ENCODE measurements at regions not wholly inside any gene's neighbourhood (a gene's known extent, or its start where the extent isn't known, plus 50 kb on each side); places are given as distances from the start of the nearest gene placed in this dataset.

DNA sequence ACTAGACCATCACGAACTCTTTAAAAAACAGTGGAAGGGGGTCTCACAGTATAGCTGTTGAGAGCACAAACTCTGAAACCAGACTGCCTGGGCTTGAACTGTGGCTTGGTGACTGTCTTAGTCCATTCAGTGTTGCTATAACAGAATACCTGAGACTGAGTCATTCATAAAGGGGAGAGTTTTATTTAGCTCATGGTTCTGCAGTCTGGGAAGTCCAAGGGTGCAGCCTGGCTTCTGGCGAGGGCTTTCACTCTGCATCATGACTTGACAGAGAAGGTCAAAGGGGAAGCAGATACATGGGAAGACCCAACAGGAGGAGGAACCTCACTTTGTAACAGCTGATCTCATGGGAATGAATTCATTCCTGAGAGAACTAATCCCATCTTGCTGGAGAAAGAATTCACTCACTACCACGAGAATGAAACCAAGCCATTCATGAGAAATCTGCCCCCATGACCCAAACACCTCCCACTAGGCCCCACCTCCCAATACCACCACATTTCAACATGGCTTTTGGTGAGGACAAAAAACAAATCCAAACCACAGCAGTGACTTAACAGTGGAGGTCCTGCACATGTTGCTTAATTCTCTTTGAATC, 116.7 kb upstream of the STOX2 start:
- Histone ChIP-seq H3K9me1 (ENCODE audit: control insufficient read depth, extremely low read depth, insufficient read depth, low read length) (no peaks in the 10 kb centered on the region), H2AFZ (ENCODE audit: control insufficient read depth, low read length) (no peak overlapping the region), H3K27me3 (ENCODE audit: control insufficient read depth, extremely low read depth, insufficient read depth, low read length) (no peaks in the 10 kb centered on the region), H3K9ac (ENCODE audit: control insufficient read depth, extremely low read depth, insufficient read depth, low read length) (no peak overlapping the region), H3K4me2 (ENCODE audit: control insufficient read depth, extremely low read depth, insufficient read depth, low read depth, low read length) (no peak overlapping the region), H3K4me1 (ENCODE audit: control insufficient read depth, extremely low read depth, insufficient read depth, low read length) (no peaks in the 10 kb centered on the region), H4K20me1 (ENCODE audit: control insufficient read depth, extremely low read depth, insufficient read depth, low read length) (no peaks in the 10 kb centered on the region), H3K36me3 (ENCODE audit: control insufficient read depth in 2 of 2, extremely low read depth in 1 of 2, insufficient read depth in 2 of 2, low read length in 2 of 2) (no peaks in the 10 kb centered on the region), H3K4me3 (ENCODE audit: control insufficient read depth in 2 of 3, extremely low read depth in 1 of 3, insufficient read depth in 2 of 3, low read depth in 1 of 3, low read length in 3 of 3) (no peak overlapping the region), H3K9me3 (ENCODE audit: control insufficient read depth, low read depth, low read length) (no peaks in the 10 kb centered on the region), H3K27ac (ENCODE audit: control insufficient read depth, insufficient read depth, low read length) (no peak overlapping the region), H3K79me2 (ENCODE audit: control insufficient read depth, insufficient read depth, low read length) (no peaks in the 10 kb centered on the region)
- no peak for DNase-seq (ENCODE audit: low read depth, low spot score)
- dilution Hi-C loops (cut with MboI; ENCODE audit: extremely low pct_ligation_motif_present, low sequenced_read_pairs): no loop called here
- FAIRE-seq: no peak
- no peak for TF ChIP-seq EZH2 (IDR thresholded peaks at IDR 0.05; ENCODE audit: low read length)
- TF ChIP-seq, protein P1, sequence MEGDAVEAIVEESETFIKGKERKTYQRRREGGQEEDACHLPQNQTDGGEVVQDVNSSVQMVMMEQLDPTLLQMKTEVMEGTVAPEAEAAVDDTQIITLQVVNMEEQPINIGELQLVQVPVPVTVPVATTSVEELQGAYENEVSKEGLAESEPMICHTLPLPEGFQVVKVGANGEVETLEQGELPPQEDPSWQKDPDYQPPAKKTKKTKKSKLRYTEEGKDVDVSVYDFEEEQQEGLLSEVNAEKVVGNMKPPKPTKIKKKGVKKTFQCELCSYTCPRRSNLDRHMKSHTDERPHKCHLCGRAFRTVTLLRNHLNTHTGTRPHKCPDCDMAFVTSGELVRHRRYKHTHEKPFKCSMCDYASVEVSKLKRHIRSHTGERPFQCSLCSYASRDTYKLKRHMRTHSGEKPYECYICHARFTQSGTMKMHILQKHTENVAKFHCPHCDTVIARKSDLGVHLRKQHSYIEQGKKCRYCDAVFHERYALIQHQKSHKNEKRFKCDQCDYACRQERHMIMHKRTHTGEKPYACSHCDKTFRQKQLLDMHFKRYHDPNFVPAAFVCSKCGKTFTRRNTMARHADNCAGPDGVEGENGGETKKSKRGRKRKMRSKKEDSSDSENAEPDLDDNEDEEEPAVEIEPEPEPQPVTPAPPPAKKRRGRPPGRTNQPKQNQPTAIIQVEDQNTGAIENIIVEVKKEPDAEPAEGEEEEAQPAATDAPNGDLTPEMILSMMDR (optimal IDR thresholded peaks at IDR 0.05 in 1 of 3, IDR thresholded peaks at IDR 0.05 in 1 of 3, conservative IDR thresholded peaks at IDR 0.05 in 1 of 3; ENCODE audit: extremely low read depth in 1 of 3, insufficient read depth in 2 of 3, low read length in 3 of 3): no peak

DNA sequence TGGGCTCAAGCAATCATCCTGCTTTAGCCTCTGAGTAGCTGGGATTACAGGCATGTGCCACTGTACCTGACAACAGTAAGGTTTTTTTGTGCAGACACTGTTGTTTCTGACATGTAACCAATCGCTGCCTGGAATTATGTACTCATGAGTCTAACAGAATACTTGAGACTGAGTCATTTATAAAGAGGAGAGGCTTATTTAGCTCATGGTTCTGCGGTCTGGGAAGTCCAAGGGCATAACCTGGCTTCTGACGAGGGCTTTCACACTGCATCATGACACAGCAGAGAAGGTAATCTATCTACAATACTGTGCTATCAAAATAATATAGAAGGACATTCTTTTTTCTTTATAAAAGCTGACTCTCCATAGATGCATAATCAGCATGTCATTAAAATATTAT, 115.5 kb upstream of the STOX2 start:
- TF ChIP-seq, protein P1 (optimal IDR thresholded peaks at IDR 0.05 in 1 of 3, IDR thresholded peaks at IDR 0.05 in 1 of 3, conservative IDR thresholded peaks at IDR 0.05 in 1 of 3; ENCODE audit: extremely low read depth in 1 of 3, insufficient read depth in 2 of 3, low read length in 3 of 3): no peak
- no peak for TF ChIP-seq EZH2 (IDR thresholded peaks at IDR 0.05; ENCODE audit: low read length)
- Histone ChIP-seq H3K4me3 (ENCODE audit: control insufficient read depth in 2 of 3, extremely low read depth in 1 of 3, insufficient read depth in 2 of 3, low read depth in 1 of 3, low read length in 3 of 3) (no peak overlapping the region), H3K27me3 (ENCODE audit: control insufficient read depth, extremely low read depth, insufficient read depth, low read length) (no peaks in the 10 kb centered on the region), H3K9me1 (ENCODE audit: control insufficient read depth, extremely low read depth, insufficient read depth, low read length) (no peaks in the 10 kb centered on the region), H3K79me2 (ENCODE audit: control insufficient read depth, insufficient read depth, low read length) (no peaks in the 10 kb centered on the region), H2AFZ (ENCODE audit: control insufficient read depth, low read length) (no peak overlapping the region), H3K4me2 (ENCODE audit: control insufficient read depth, extremely low read depth, insufficient read depth, low read depth, low read length) (no peak overlapping the region), H4K20me1 (ENCODE audit: control insufficient read depth, extremely low read depth, insufficient read depth, low read length) (no peaks in the 10 kb centered on the region), H3K36me3 (ENCODE audit: control insufficient read depth in 2 of 2, extremely low read depth in 1 of 2, insufficient read depth in 2 of 2, low read length in 2 of 2) (no peaks in the 10 kb centered on the region), H3K9ac (ENCODE audit: control insufficient read depth, extremely low read depth, insufficient read depth, low read length) (no peak overlapping the region), H3K9me3 (ENCODE audit: control insufficient read depth, low read depth, low read length) (peaks cover 2% of the 10 kb centered on the region), H3K27ac (ENCODE audit: control insufficient read depth, insufficient read depth, low read length) (no peak overlapping the region), H3K4me1 (ENCODE audit: control insufficient read depth, extremely low read depth, insufficient read depth, low read length) (no peaks in the 10 kb centered on the region)
- dilution Hi-C loops (cut with MboI; ENCODE audit: extremely low pct_ligation_motif_present, low sequenced_read_pairs): no loop called here
- DNase-seq (ENCODE audit: low read depth, low spot score) (no peak), FAIRE-seq (no peak)

Data from keratinocyte (primary cell).